ENCODE measurements at regions not wholly inside any gene's neighbourhood (a gene's known extent, or its start where the extent isn't known, plus 50 kb on each side); places are given as distances from the start of the nearest gene placed in this dataset.

GRCh38 chr2:4152051-4152450, 448.7 kb downstream of the DCDC2C start:
- no peak overlapping the region for H3K27ac ChIP-seq

GRCh38 chr2:4168834-4169233, 465.5 kb downstream of the DCDC2C start:
- no peak for TF ChIP-seq ZFX (IDR thresholded peaks at IDR 0.05; ENCODE audit: borderline replicate concordance)
- TF ChIP-seq CTCF (IDR thresholded peaks at IDR 0.05): no peak
- no peak overlapping the region for H3K27ac ChIP-seq

More at GRCh38 chr2:4152051-4152450, 448.7 kb downstream of the DCDC2C start:
- TF ChIP-seq ZFX (IDR thresholded peaks at IDR 0.05; ENCODE audit: borderline replicate concordance) (no peak), CTCF (IDR thresholded peaks at IDR 0.05) (no peak)

GRCh38 chr2:4174796-4175195, 471.4 kb downstream of the DCDC2C start:
- TF ChIP-seq ZFX (IDR thresholded peaks at IDR 0.05; ENCODE audit: borderline replicate concordance): no peak
- no peak for TF ChIP-seq CTCF (IDR thresholded peaks at IDR 0.05)
- no peak overlapping the region for H3K27ac ChIP-seq

GRCh38 chr2:4175343-4175742, 472.0 kb downstream of the DCDC2C start:
- TF ChIP-seq ZFX (IDR thresholded peaks at IDR 0.05; ENCODE audit: borderline replicate concordance): no peak
- no peak for TF ChIP-seq CTCF (IDR thresholded peaks at IDR 0.05)
- H3K27ac ChIP-seq: no peak overlapping the region

- TF ChIP-seq CTCF (IDR thresholded peaks at IDR 0.05) (no peak), ZFX (IDR thresholded peaks at IDR 0.05; ENCODE audit: borderline replicate concordance) (no peak)
- no peak overlapping the region for H3K27ac ChIP-seq
Measured at GRCh38 chr2:4180631-4181030, 477.3 kb downstream of the DCDC2C start.

GRCh38 chr2:4181062-4181461, 477.7 kb downstream of the DCDC2C start:
- TF ChIP-seq CTCF (IDR thresholded peaks at IDR 0.05) (no peak), ZFX (IDR thresholded peaks at IDR 0.05; ENCODE audit: borderline replicate concordance) (no peak)
- no peak overlapping the region for H3K27ac ChIP-seq

- H3K27ac ChIP-seq: no peak overlapping the region
Measured at GRCh38 chr2:4188561-4188960, 485.2 kb downstream of the DCDC2C start.

More at GRCh38 chr2:4188561-4188960, 485.2 kb downstream of the DCDC2C start:
- TF ChIP-seq ZFX (IDR thresholded peaks at IDR 0.05; ENCODE audit: borderline replicate concordance) (no peak), CTCF (IDR thresholded peaks at IDR 0.05) (no peak)
